HCT116 (cell line): ENCODE measurements at regions not wholly inside any gene's neighbourhood (a gene's known extent, or its start where the extent isn't known, plus 50 kb on each side); places are given as distances from the start of the nearest gene placed in this dataset.

Experiments
- ATAC-seq: fragments of 200-7000 bp; cut with Tn5 transposase; 2 replicates; pipeline ENCODE4 v1.9.1; 2020; ENCODE audit warnings: mild to moderate bottlenecking, moderate library complexity
- BruUV-seq: library from RNA; stranded (reverse); fragments of 400-500 nt; replicated peaks from 2 replicates; lab custom pipeline; 2021; lab: Mats Ljungman, UMichigan
- CTCF ChIA-PET: fragments of 300-600 bp; sonication (Branson Sonifier 250); formaldehyde crosslinking; loops from one replicate; lab custom pipeline; 2021; ENCODE audit warnings: antibody characterized with exemption; lab: Charles Lee
- POLR2A ChIA-PET: fragments of 300-600, 350-600 bp; sonication (Branson Sonifier 250); formaldehyde crosslinking; loops from one replicate; lab custom pipeline; 2021; ENCODE audit warnings: antibody characterized with exemption; lab: Charles Lee
- RAD21 ChIA-PET, 2 experiments: fragments of 300-600 bp; sonication (Branson Sonifier 250); formaldehyde crosslinking; loops; one replicate each; lab custom pipeline; 2023; ENCODE audit warnings: low total read pairs in 2 of 2; ENCODE audit not compliant: uncharacterized antibody in 2 of 2, unreplicated experiment in 2 of 2, low non-redundant PET in 1 of 2; lab: Charles Lee
- DNase-seq: peaks from one replicate; pipeline ENCODE4 v3.0.0-alpha.2; 2010; ENCODE audit warnings: low read depth, low spot score
- H2AFZ ChIP-seq: fragments of 200-600 bp; shearing (Covaris generic), sonication (generic); 2 replicates; pipeline ENCODE4 v1.6.1; 2017; ENCODE audit warnings: low read depth, mixed run types, mixed read lengths, antibody characterized with exemption, low read length; ENCODE audit not compliant: poor library complexity, severe bottlenecking
- H3K27ac ChIP-seq: 2 replicates; pipeline ENCODE4 v1.5.1; 2012; ENCODE audit warnings: low read depth, low read length
- H3K27me3 ChIP-seq: fragments of 200-600 bp; sonication (generic); 2 replicates; pipeline ENCODE4 v1.6.1; 2016; ENCODE audit warnings: mixed run types, low read length, mixed read lengths; ENCODE audit not compliant: insufficient read depth
- H3K36me3 ChIP-seq, 2 experiments: fragments of 200-500 bp in 1 of 2; fragments of 200-600 bp in 1 of 2; sonication (Bioruptor generic) in 1 of 2; sonication (generic) in 1 of 2; 2 replicates each; pipeline versions ENCODE4 v1.5.1 to v1.6.1; 2014 to 2016; ENCODE audit warnings: low read length in 2 of 2, inconsistent platforms in 1 of 2, mixed read lengths in 1 of 2, mixed run types in 1 of 2; ENCODE audit not compliant: insufficient read depth in 2 of 2, control insufficient read depth in 1 of 2
- H3K4me1 ChIP-seq, 2 experiments: fragments of 200-600 bp in 1 of 2; sonication (generic) in 1 of 2; 2 replicates each; pipeline versions ENCODE4 v1.5.1 to v1.6.1; 2012 to 2017; ENCODE audit warnings: low read length in 2 of 2, inconsistent platforms in 1 of 2, mild to moderate bottlenecking in 1 of 2, mixed read lengths in 1 of 2, mixed run types in 1 of 2, moderate library complexity in 1 of 2; ENCODE audit not compliant: insufficient read depth in 2 of 2, control insufficient read depth in 1 of 2
- H3K4me2 ChIP-seq: fragments of 200-600 bp; sonication (generic); 2 replicates; pipeline ENCODE4 v1.6.1; 2017; ENCODE audit warnings: mixed run types, low read length, mixed read lengths
- H3K4me3 ChIP-seq, 2 experiments: fragments of 200-600 bp in 1 of 2; sonication (generic) in 1 of 2; replicated peaks in 1 of 2; 2 replicates each; pipeline ENCODE4 v1.5.1; 2011 to 2016; ENCODE audit warnings: low read length in 2 of 2, control low read depth in 1 of 2, low read depth in 1 of 2, mild to moderate bottlenecking in 1 of 2, mixed read lengths in 1 of 2, mixed run types in 1 of 2
- H3K79me2 ChIP-seq: fragments of 200-600 bp; sonication (generic); 2 replicates; pipeline ENCODE4 v1.6.1; 2017; ENCODE audit warnings: mild to moderate bottlenecking, mixed run types, low read length, moderate library complexity, mixed read lengths; ENCODE audit not compliant: insufficient read depth
- H3K9ac ChIP-seq: fragments of 200-600 bp; sonication (generic); 2 replicates; pipeline ENCODE4 v1.6.1; 2016; ENCODE audit warnings: low read length, mixed read lengths
- H3K9me2 ChIP-seq: fragments of 200-600 bp; sonication (generic), shearing (Covaris generic); 2 replicates; pipeline ENCODE4 v1.6.1; 2017; ENCODE audit warnings: mixed run types, mild to moderate bottlenecking, moderate library complexity; ENCODE audit not compliant: insufficient read depth
- H3K9me3 ChIP-seq, 2 experiments: fragments of 200-500 bp in 1 of 2; fragments of 200-600 bp in 1 of 2; sonication (Bioruptor generic) in 1 of 2; sonication (generic) in 1 of 2; 2 replicates each; pipeline ENCODE4 v1.6.1; 2014 to 2017; ENCODE audit warnings: low read length in 2 of 2, mixed read lengths in 2 of 2, inconsistent platforms in 1 of 2, low read depth in 1 of 2, mild to moderate bottlenecking in 1 of 2, mixed run types in 1 of 2, moderate library complexity in 1 of 2; ENCODE audit not compliant: control insufficient read depth in 1 of 2, insufficient read depth in 1 of 2
- H4K20me1 ChIP-seq: fragments of 200-600 bp; sonication (generic), shearing (Covaris generic); 2 replicates; pipeline ENCODE4 v1.6.1; 2017; ENCODE audit warnings: mixed run types, mild to moderate bottlenecking, moderate library complexity; ENCODE audit not compliant: insufficient read depth
- CBX3 ChIP-seq: IDR thresholded peaks from 2 replicates; pipeline ENCODE4 v1.6.1; 2012; ENCODE audit warnings: low read depth
- CEBPB ChIP-seq: IDR thresholded peaks from 2 replicates; pipeline ENCODE4 v1.6.1; 2012; ENCODE audit warnings: low read depth
- EGR1 ChIP-seq: IDR thresholded peaks from 2 replicates; pipeline ENCODE4 v1.6.1; 2012; ENCODE audit warnings: low read depth
- ELF1 ChIP-seq: IDR thresholded peaks from 2 replicates; pipeline ENCODE4 v1.6.1; 2012; ENCODE audit warnings: low read depth, borderline replicate concordance
- EZH2phosphoT487 ChIP-seq: fragments of 200-600 bp; IDR thresholded peaks from 2 replicates; pipeline ENCODE4 v1.6.1; 2018; ENCODE audit warnings: antibody characterized with exemption, borderline replicate concordance
- FOSL1 ChIP-seq: IDR thresholded peaks from 2 replicates; pipeline ENCODE4 v1.6.1; 2012; ENCODE audit warnings: low read depth
- JUND ChIP-seq: IDR thresholded peaks from 2 replicates; pipeline ENCODE4 v1.6.1; 2012
- POLR2A ChIP-seq: IDR thresholded peaks from 2 replicates; pipeline ENCODE4 v1.7.0; 2011; ENCODE audit warnings: borderline replicate concordance; ENCODE audit not compliant: insufficient read depth, insufficient read length; ENCODE audit errors: extremely low read depth
- POLR2AphosphoS5 ChIP-seq: IDR thresholded peaks from 2 replicates; pipeline ENCODE4 v1.6.1; 2011; ENCODE audit warnings: mild to moderate bottlenecking, low read depth, low read length, moderate library complexity
- RAD21 ChIP-seq: IDR thresholded peaks from 2 replicates; pipeline ENCODE4 v1.6.1; 2012; ENCODE audit warnings: low read depth, mild to moderate bottlenecking
- SIN3A ChIP-seq: IDR thresholded peaks from 2 replicates; pipeline ENCODE4 v1.6.1; 2012; ENCODE audit warnings: low read depth
- SP1 ChIP-seq: IDR thresholded peaks from 2 replicates; pipeline ENCODE4 v1.6.1; 2012; ENCODE audit warnings: low read depth
- SRF ChIP-seq: IDR thresholded peaks from 2 replicates; pipeline ENCODE4 v1.6.1; 2012; ENCODE audit warnings: low read depth
- TCF7L2 ChIP-seq: IDR thresholded peaks from 2 replicates; pipeline ENCODE4 v1.7.0; 2011; ENCODE audit warnings: borderline replicate concordance, inconsistent platforms; ENCODE audit not compliant: insufficient read depth, insufficient read length; ENCODE audit errors: extremely low read depth
- YY1 ChIP-seq: IDR thresholded peaks from 2 replicates; pipeline ENCODE4 v1.6.1; 2011; ENCODE audit warnings: low read length, low read depth, moderate library complexity, mild to moderate bottlenecking; ENCODE audit not compliant: insufficient replicate concordance; ENCODE audit errors: extremely low read depth
- ZNF274 ChIP-seq: fragments of 200-500 bp; sonication (Bioruptor generic); IDR thresholded peaks from 2 replicates; pipeline ENCODE4 v1.6.1; 2014; ENCODE audit warnings: mild to moderate bottlenecking, low read depth, low read length, inconsistent platforms
- intact Hi-C: fragments of 100-400 bp; cut with micrococcal nuclease; formaldehyde crosslinking; loops from 2 replicates; pipeline ENCODE4 v1.10.0; 2022
- TF ChIP-seq, protein P1 (sequence below): IDR thresholded peaks from 2 replicates; pipeline ENCODE4 v1.6.1; 2012; ENCODE audit warnings: low read depth
- TF ChIP-seq, protein P2 (sequence below): IDR thresholded peaks from 2 replicates; pipeline ENCODE4 v1.6.1; 2012

DNA sequence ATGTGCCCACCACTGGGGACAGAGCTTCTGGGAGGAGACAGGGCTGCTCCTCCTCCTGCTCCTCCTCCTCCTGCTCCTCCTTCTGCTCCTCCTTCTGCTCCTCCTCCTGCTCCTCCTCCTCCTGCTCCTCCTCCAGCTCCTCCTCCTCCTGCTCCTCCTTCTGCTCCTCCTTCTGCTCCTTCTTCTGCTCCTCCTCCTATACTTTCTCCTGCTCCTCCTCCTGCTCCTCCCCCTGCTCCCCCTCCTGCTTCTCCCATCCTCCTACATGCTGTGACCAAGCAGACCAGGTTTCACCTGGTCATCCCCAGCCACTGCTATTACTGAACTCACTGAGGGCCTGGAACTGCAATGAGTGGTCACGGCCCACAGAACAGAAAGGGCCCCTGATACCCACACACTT is 154.0 kb upstream of the PPP2R2D start (continued):
- TF ChIP-seq, protein P1, sequence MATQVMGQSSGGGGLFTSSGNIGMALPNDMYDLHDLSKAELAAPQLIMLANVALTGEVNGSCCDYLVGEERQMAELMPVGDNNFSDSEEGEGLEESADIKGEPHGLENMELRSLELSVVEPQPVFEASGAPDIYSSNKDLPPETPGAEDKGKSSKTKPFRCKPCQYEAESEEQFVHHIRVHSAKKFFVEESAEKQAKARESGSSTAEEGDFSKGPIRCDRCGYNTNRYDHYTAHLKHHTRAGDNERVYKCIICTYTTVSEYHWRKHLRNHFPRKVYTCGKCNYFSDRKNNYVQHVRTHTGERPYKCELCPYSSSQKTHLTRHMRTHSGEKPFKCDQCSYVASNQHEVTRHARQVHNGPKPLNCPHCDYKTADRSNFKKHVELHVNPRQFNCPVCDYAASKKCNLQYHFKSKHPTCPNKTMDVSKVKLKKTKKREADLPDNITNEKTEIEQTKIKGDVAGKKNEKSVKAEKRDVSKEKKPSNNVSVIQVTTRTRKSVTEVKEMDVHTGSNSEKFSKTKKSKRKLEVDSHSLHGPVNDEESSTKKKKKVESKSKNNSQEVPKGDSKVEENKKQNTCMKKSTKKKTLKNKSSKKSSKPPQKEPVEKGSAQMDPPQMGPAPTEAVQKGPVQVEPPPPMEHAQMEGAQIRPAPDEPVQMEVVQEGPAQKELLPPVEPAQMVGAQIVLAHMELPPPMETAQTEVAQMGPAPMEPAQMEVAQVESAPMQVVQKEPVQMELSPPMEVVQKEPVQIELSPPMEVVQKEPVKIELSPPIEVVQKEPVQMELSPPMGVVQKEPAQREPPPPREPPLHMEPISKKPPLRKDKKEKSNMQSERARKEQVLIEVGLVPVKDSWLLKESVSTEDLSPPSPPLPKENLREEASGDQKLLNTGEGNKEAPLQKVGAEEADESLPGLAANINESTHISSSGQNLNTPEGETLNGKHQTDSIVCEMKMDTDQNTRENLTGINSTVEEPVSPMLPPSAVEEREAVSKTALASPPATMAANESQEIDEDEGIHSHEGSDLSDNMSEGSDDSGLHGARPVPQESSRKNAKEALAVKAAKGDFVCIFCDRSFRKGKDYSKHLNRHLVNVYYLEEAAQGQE, result no peak
- no peak for TF ChIP-seq POLR2AphosphoS5

DNA sequence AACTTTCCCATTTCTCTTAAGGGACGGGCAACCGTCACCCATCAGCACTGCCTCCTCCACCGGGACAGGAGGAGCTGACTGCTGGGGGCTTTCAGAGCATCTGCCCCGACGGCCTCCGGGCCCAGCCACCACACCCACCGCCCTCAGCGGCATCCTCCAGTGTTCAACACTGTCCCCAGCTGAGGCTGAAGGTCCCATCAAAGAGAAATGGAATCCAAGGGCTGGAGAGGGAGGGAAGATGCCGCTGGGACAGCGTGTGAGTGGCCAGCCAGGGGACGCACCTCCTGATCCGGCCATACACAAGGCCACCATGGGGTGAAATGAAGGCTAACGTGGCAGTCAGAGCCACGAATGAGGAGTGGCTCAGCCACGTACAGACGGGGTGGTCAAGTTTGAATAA is 153.6 kb upstream of the PPP2R2D start:
- intact Hi-C loops, result no loop called here
- ChIA-PET POLR2A (no interaction called here), RAD21 (no interaction called here)
- Histone ChIP-seq H3K9me2 (no peaks in the 10 kb centered on the region), H2AFZ (no peak overlapping the region), H3K4me3 (no peak overlapping the region)
- ATAC-seq, result no peak
- TF ChIP-seq TCF7L2 (no peak), RAD21 (no peak), SIN3A (no peak), POLR2A (no peak), POLR2AphosphoS5 (no peak), ZNF274 (no peak), JUND (no peak), CBX3 (no peak), EGR1 (no peak), YY1 (no peak), SP1 (no peak), FOSL1 (no peak), ELF1 (no peak), CEBPB (no peak), EZH2phosphoT487 (no peak), SRF (no peak)
- TF ChIP-seq, protein P2, sequence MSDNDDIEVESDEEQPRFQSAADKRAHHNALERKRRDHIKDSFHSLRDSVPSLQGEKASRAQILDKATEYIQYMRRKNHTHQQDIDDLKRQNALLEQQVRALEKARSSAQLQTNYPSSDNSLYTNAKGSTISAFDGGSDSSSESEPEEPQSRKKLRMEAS, result no peak
- TF ChIP-seq, protein P1, result no peak
- TF ChIP-seq, all 23 proteins: peak for 0
- no peaks in the 10 kb centered on the region for H3K9me3 ChIP-seq
- no peaks in the 10 kb centered on the region for H3K4me1 ChIP-seq
- H4K20me1 ChIP-seq, result no peaks in the 10 kb centered on the region
- CTCF ChIA-PET, result no interaction called here
- no peaks in the 10 kb centered on the region for H3K27me3 ChIP-seq
- no peak overlapping the region for H3K9ac ChIP-seq
- H3K79me2 ChIP-seq, result no peaks in the 10 kb centered on the region
- H3K36me3 ChIP-seq, result no peaks in the 10 kb centered on the region
- no peak for DNase-seq
- no peak overlapping the region for H3K4me2 ChIP-seq
- no TSS peak for BruUV-seq
- H3K27ac ChIP-seq, result no peak overlapping the region
